ENCODE measurements at regions not wholly inside any gene's neighbourhood (a gene's known extent, or its start where the extent isn't known, plus 50 kb on each side); places are given as distances from the start of the nearest gene placed in this dataset.

- no peak for FAIRE-seq
Measured at GRCh38 chr20:57960803-57961575, 251.2 kb upstream of the PMEPA1 start.

- FAIRE-seq: no peak
Measured at GRCh38 chr20:57959589-57959988, 249.8 kb upstream of the PMEPA1 start.

GRCh38 chr20:57959018-57959417, 249.2 kb upstream of the PMEPA1 start:
- no peak for FAIRE-seq

- FAIRE-seq: no peak
Measured at GRCh38 chr20:57958050-57958420, 248.2 kb upstream of the PMEPA1 start.

GRCh38 chr20:57957411-57958049, 247.7 kb upstream of the PMEPA1 start:
- no peak for FAIRE-seq

GRCh38 chr20:57953638-57954037, 243.8 kb upstream of the PMEPA1 start:
- no peak for FAIRE-seq

- FAIRE-seq: no peak
Measured at GRCh38 chr20:57952136-57952535, 242.3 kb upstream of the PMEPA1 start.

GRCh38 chr20:57951549-57951948, 241.7 kb upstream of the PMEPA1 start:
- no peak for FAIRE-seq

GRCh38 chr20:57950764-57951485, 241.1 kb upstream of the PMEPA1 start:
- no peak for FAIRE-seq

- FAIRE-seq: no peak
Measured at GRCh38 chr20:57948180-57948955, 238.6 kb upstream of the PMEPA1 start.

GRCh38 chr20:57947421-57948179, 237.8 kb upstream of the PMEPA1 start:
- FAIRE-seq: no peak

- FAIRE-seq: no peak
Measured at GRCh38 chr20:57946559-57947315, 236.9 kb upstream of the PMEPA1 start.

- FAIRE-seq: no peak
Measured at GRCh38 chr20:57944988-57945387, 235.2 kb upstream of the PMEPA1 start.

- no peak for FAIRE-seq
Measured at GRCh38 chr20:57943950-57944349, 234.1 kb upstream of the PMEPA1 start.

- FAIRE-seq: no peak
Measured at GRCh38 chr20:57943291-57943690, 233.5 kb upstream of the PMEPA1 start.

- no peak for FAIRE-seq
Measured at GRCh38 chr20:57941604-57942381, 232.0 kb upstream of the PMEPA1 start.

GRCh38 chr20:57940868-57941522, 231.2 kb upstream of the PMEPA1 start:
- no peak for FAIRE-seq

GRCh38 chr20:57940376-57940775, 230.6 kb upstream of the PMEPA1 start:
- no peak for FAIRE-seq

- no peak for FAIRE-seq
Measured at GRCh38 chr20:57939499-57939898, 229.7 kb upstream of the PMEPA1 start.

Data from A204.1 (cell line).